Heart left ventricle (tissue), 16 donors: ENCODE measurements at regions not wholly inside any gene's neighbourhood (a gene's known extent, or its start where the extent isn't known, plus 50 kb on each side); places are given as distances from the start of the nearest gene placed in this dataset.

Source experiments
- ATAC-seq, 4 donors: fragments of 200-7000 bp; cut with Tn5 transposase; one replicate each; pipeline ENCODE4 v1.9.1; 2020 to 2022; ENCODE audit warnings: moderate library complexity in 4 of 4, mild to moderate bottlenecking in 3 of 4, moderate number of reproducible peaks in 1 of 4
- DNase-seq, 5 donors: peaks; one replicate each; pipeline ENCODE4 v3.0.0-alpha.2; 2020
- H3K27ac ChIP-seq, 12 donors: fragments of 200-600 bp; sonication (generic) in 4 of 12; one replicate each; pipeline versions ENCODE4 v1.5.0 to v1.8.0; 2016 to 2022; ENCODE audit warnings: mild to moderate bottlenecking in 2 of 12
- H3K27me3 ChIP-seq, 9 donors: fragments of 200-600 bp; sonication (generic) in 2 of 9; one replicate each; pipeline versions ENCODE4 v1.5.1 to v1.8.0; 2016 to 2022; ENCODE audit warnings: mild to moderate bottlenecking in 3 of 9
- H3K36me3 ChIP-seq, 9 donors: fragments of 200-600 bp; sonication (generic) in 2 of 9; one replicate each; pipeline versions ENCODE4 v1.5.0 to v1.8.0; 2018 to 2022; ENCODE audit warnings: mild to moderate bottlenecking in 2 of 9
- H3K4me1 ChIP-seq, 12 donors: fragments of 200-600 bp; sonication (generic) in 4 of 12; one replicate each; pipeline versions ENCODE4 v1.5.0 to v1.8.0; 2016 to 2022; ENCODE audit warnings: mild to moderate bottlenecking in 3 of 12
- H3K4me3 ChIP-seq, 12 donors: fragments of 200-600 bp; sonication (generic) in 4 of 12; one replicate each; pipeline versions ENCODE4 v1.5.0 to v1.8.0; 2017 to 2022; ENCODE audit warnings: mild to moderate bottlenecking in 9 of 12, moderate library complexity in 4 of 12
- H3K9me3 ChIP-seq, 12 donors: fragments of 200-600 bp; sonication (generic) in 4 of 12; one replicate each; pipeline versions ENCODE4 v1.5.0 to v1.8.0; 2016 to 2022; ENCODE audit warnings: mild to moderate bottlenecking in 1 of 12
- CTCF ChIP-seq, 12 donors: fragments of 200-600 bp; sonication (generic) in 4 of 12; IDR thresholded peaks; one replicate each; pipeline versions ENCODE4 v1.5.0 to v1.8.0; 2018 to 2022; ENCODE audit warnings: antibody characterized with exemption in 12 of 12, mild to moderate bottlenecking in 5 of 12
- POLR2A ChIP-seq, 2 donors: fragments of 450-650 bp; IDR thresholded peaks; one replicate each; pipeline ENCODE4 v1.6.1; 2017; ENCODE audit warnings: antibody characterized with exemption in 2 of 2, mild to moderate bottlenecking in 2 of 2, moderate library complexity in 2 of 2
- WGBS, 4 donors: extraction: QIAGEN DNeasy Blood & Tissue Kit in 2 of 4; methylation state at CpG; one replicate each; pipeline versions ENCODE4 v1.1.5 to v1.1.7; 2013 to 2018; 5-methylcytosine and 5-hydroxymethylcytosine counted together
- intact Hi-C, 10 donors: fragments of 100-400 bp; cut with DNase I; formaldehyde crosslinking; loops; one replicate each; pipeline versions ENCODE4 v1.11.1 to v1.14.2; 2022
- donor health status: ischemic (EF 13 %, LVEDD 7.1; RV severe dilation, severe dysfunction).
- donor health status: healthy with polysubstance abuse.
- donor health status: DM: no; HTN: yes; CAD: no.
- donor health status: DM: no; HTN: no; CAD: no.
- donor health status: ischemic (EF 25% LVEDD 6.9; RV normal size, moderate dysfunction).
- donor health status: ischemic (EF 25% LVEDD 5.7; RV mildly dilated, moderate dysfunction).
- donor health status: healthy.
- donor health status: DM: yes; HTN: yes; CAD: no.
- donor health status: ischemic (EF 35%, LVEDD 5.7; RV mildly dilated, moderate dysfunction).
- donor health status: nonischemic (EF 11% LVEDD 7.7; RV severe dilation, severe dysfunction).
- donor health status: DM: yes; HTN: yes; CAD: no.
- donor health status: PGD.
- donor health status: ischemic (EF 29% LVEDD 5.4; RV normal size, mild dysfunction).
- donor health status: nonischemic (EF 23%, LVEDD 6.1; RV moderate dilation, normal function).

- H3K9me3 ChIP-seq, result peaks cover 0 to 57% (median 3%) of the 10 kb centered on the region in 12 donors
These were observed 132.6 kb upstream of the USP29 start for GRCh38 chr19:56987184-56987583.

GRCh38 chr19:56988299-56988698, 131.5 kb upstream of the USP29 start:
- Histone ChIP-seq H3K4me3 (no peak overlapping the region), H3K36me3 (no peaks in the 10 kb centered on the region), H3K27me3 (no peaks in the 10 kb centered on the region), H3K27ac (no peak overlapping the region), H3K4me1 (no peaks in the 10 kb centered on the region), H3K9me3 (peaks cover 0 to 60% (median 3%) of the 10 kb centered on the region in 12 donors)
- 35 to 47% (median 41%) methylated on average over 5 of the region's 5 CpGs for WGBS, 4 donors
- DNase-seq, result no peak
- ATAC-seq, result no peak
- intact Hi-C loops, result no loop called here
- TF ChIP-seq CTCF (IDR thresholded peaks at IDR 0.05) (no peak), POLR2A (IDR thresholded peaks at IDR 0.05) (no peak)

More at GRCh38 chr19:56987184-56987583, 132.6 kb upstream of the USP29 start:
- Histone ChIP-seq H3K36me3 (no peaks in the 10 kb centered on the region), H3K4me1 (no peaks in the 10 kb centered on the region), H3K4me3 (no peak overlapping the region), H3K27ac (no peak overlapping the region), H3K27me3 (no peaks in the 10 kb centered on the region)
- TF ChIP-seq CTCF (IDR thresholded peaks at IDR 0.05), result no peak
- intact Hi-C loops, result no loop called here
- no peak for ATAC-seq
- WGBS, 4 donors, result 71 to 86% (median 77%) methylated on average over 15 of the region's 15 CpGs
- no peak for DNase-seq

GRCh38 chr19:56991912-56992311, 127.9 kb upstream of the USP29 start:
- Histone ChIP-seq H3K27me3 (no peaks in the 10 kb centered on the region), H3K4me3 (no peak overlapping the region), H3K27ac (no peak overlapping the region), H3K9me3 (peaks cover 0 to 33% (median 0%) of the 10 kb centered on the region in 12 donors), H3K36me3 (no peaks in the 10 kb centered on the region), H3K4me1 (no peaks in the 10 kb centered on the region)
- no peak for TF ChIP-seq CTCF (IDR thresholded peaks at IDR 0.05)
- TF ChIP-seq POLR2A (IDR thresholded peaks at IDR 0.05), result no peak
- ATAC-seq, result no peak
- no peak for DNase-seq
- intact Hi-C loops, result no loop called here
- WGBS, 4 donors, result 71 to 76% (median 73%) methylated on average over 7 of the region's 7 CpGs

GRCh38 chr19:56993851-56994250, 125.9 kb upstream of the USP29 start:
- H3K4me3 ChIP-seq, result no peak overlapping the region
- intact Hi-C loops, result no loop called here
- no peak for DNase-seq
- WGBS, 4 donors, result 78 to 85% (median 82%) methylated on average over 8 of the region's 8 CpGs
- peaks cover 0 to 18% (median 0%) of the 10 kb centered on the region in 12 donors for H3K9me3 ChIP-seq
- no peaks in the 10 kb centered on the region for H3K36me3 ChIP-seq
- H3K4me1 ChIP-seq, result no peaks in the 10 kb centered on the region
- no peak overlapping the region for H3K27ac ChIP-seq
- no peak for ATAC-seq
- no peak for TF ChIP-seq CTCF (IDR thresholded peaks at IDR 0.05)
- no peak for TF ChIP-seq POLR2A (IDR thresholded peaks at IDR 0.05)
- no peaks in the 10 kb centered on the region for H3K27me3 ChIP-seq
